Left renal pelvis (tissue), 4 donors: ENCODE measurements at regions not wholly inside any gene's neighbourhood (a gene's known extent, or its start where the extent isn't known, plus 50 kb on each side); places are given as distances from the start of the nearest gene placed in this dataset.
"Not testable (repeated sequence)": the region's sequence is repeated elsewhere in the genome, so short reads cannot be mapped to it uniquely, and the experiment has no call there.

ENCODE experiments used
- DNase-seq, 4 donors: peaks; one replicate each; pipeline ENCODE4 v3.0.0-alpha.2; 2013; ENCODE audit warnings: low read depth in 4 of 4, low spot score in 3 of 4

- no peak for DNase-seq
These were observed 1074.9 kb downstream of the PCDH17 start for GRCh38 chr13:58706421-58706820.

- no peak for DNase-seq
These were observed 1080.6 kb downstream of the PCDH17 start for GRCh38 chr13:58712191-58712590.

- not testable (repeated sequence) for DNase-seq
These were observed 1082.5 kb downstream of the PCDH17 start for GRCh38 chr13:58714016-58714415.

GRCh38 chr13:58721273-58721672 lies 1089.7 kb downstream of the PCDH17 start:
- no peak for DNase-seq

GRCh38 chr13:58728126-58728525 lies 1096.6 kb downstream of the PCDH17 start:
- DNase-seq = no peak

GRCh38 chr13:58729361-58729760 lies 1097.8 kb downstream of the PCDH17 start:
- DNase-seq = no peak

GRCh38 chr13:58744686-58745085 lies 1113.1 kb downstream of the PCDH17 start:
- DNase-seq = no peak

GRCh38 chr13:58767566-58767965 lies 1136.0 kb downstream of the PCDH17 start:
- peak in 3 of 4 donors; percentile 8 to 14 (median 11) for DNase-seq

GRCh38 chr13:58773280-58773859 lies 1141.8 kb downstream of the PCDH17 start:
- DNase-seq = no peak

- DNase-seq = no peak
These were observed 1151.2 kb downstream of the PCDH17 start for GRCh38 chr13:58782736-58783135.

- DNase-seq = no peak
These were observed 1161.3 kb downstream of the PCDH17 start for GRCh38 chr13:58792854-58793253.

GRCh38 chr13:58795715-58796114 lies 1164.2 kb downstream of the PCDH17 start:
- DNase-seq = no peak

GRCh38 chr13:58804832-58805231 lies 1173.3 kb downstream of the PCDH17 start:
- no peak for DNase-seq

- no peak for DNase-seq
These were observed 1174.9 kb downstream of the PCDH17 start for GRCh38 chr13:58806401-58806800.

- no peak for DNase-seq
These were observed 1192.2 kb downstream of the PCDH17 start for GRCh38 chr13:58823701-58824100.

- no peak for DNase-seq
These were observed 1196.4 kb downstream of the PCDH17 start for GRCh38 chr13:58827904-58828303.

GRCh38 chr13:58830841-58831240 lies 1199.3 kb downstream of the PCDH17 start:
- peak in 2 of 4 donors; percentile 5 to 22 for DNase-seq

GRCh38 chr13:58838615-58839014 lies 1207.1 kb downstream of the PCDH17 start:
- DNase-seq = no peak

GRCh38 chr13:58843071-58843470 lies 1211.5 kb downstream of the PCDH17 start:
- DNase-seq = no peak

GRCh38 chr13:58843567-58843966 lies 1212.0 kb downstream of the PCDH17 start:
- no peak for DNase-seq

- peak in 2 of 4 donors; percentile 1 to 14 for DNase-seq
These were observed 1218.6 kb downstream of the PCDH17 start for GRCh38 chr13:58850161-58850560.

- no peak for DNase-seq
These were observed 1220.5 kb downstream of the PCDH17 start for GRCh38 chr13:58852076-58852475.

GRCh38 chr13:58855283-58855682 lies 1223.7 kb downstream of the PCDH17 start:
- DNase-seq = no peak
